Panc1 (cell line): ENCODE measurements at regions not wholly inside any gene's neighbourhood (a gene's known extent, or its start where the extent isn't known, plus 50 kb on each side); places are given as distances from the start of the nearest gene placed in this dataset.

Experiments
- ATAC-seq: fragments of 200-7000 bp; cut with Tn5 transposase; 2 replicates; pipeline ENCODE4 v1.9.1; 2020; ENCODE audit warnings: mild to moderate bottlenecking, moderate library complexity
- BruUV-seq: library from RNA; stranded (reverse); fragments of 400-500 nt; replicated peaks from 2 replicates; lab custom pipeline; 2021; lab: Mats Ljungman, UMichigan
- CTCF ChIA-PET: fragments of 300-600 bp; sonication (Branson Sonifier 250); formaldehyde crosslinking; loops from one replicate; lab custom pipeline; 2022; ENCODE audit warnings: antibody characterized with exemption; lab: Charles Lee
- POLR2A ChIA-PET: fragments of 300-600 bp; sonication (Branson Sonifier 250); formaldehyde crosslinking; loops from one replicate; lab custom pipeline; 2022; ENCODE audit warnings: antibody characterized with exemption; lab: Charles Lee
- DNase-seq: peaks from one replicate; pipeline ENCODE4 v3.0.0-alpha.2; 2010; ENCODE audit warnings: low read depth, low spot score
- H3K27ac ChIP-seq: 2 replicates; pipeline ENCODE4 v1.5.1; 2011; ENCODE audit warnings: mild to moderate bottlenecking, low read length, inconsistent platforms
- H3K27me3 ChIP-seq: fragments of 200-500 bp; sonication (Bioruptor generic); 2 replicates; pipeline ENCODE4 v1.6.0; 2014; ENCODE audit warnings: low read length, inconsistent platforms; ENCODE audit not compliant: control insufficient read depth, insufficient read depth
- H3K36me3 ChIP-seq: fragments of 200-500 bp; sonication (Bioruptor generic); 2 replicates; pipeline ENCODE4 v1.5.1; 2014; ENCODE audit warnings: inconsistent platforms, mild to moderate bottlenecking, low read length, moderate library complexity; ENCODE audit not compliant: control insufficient read depth, insufficient read depth
- H3K4me1 ChIP-seq: 2 replicates; pipeline ENCODE4 v1.5.1; 2011; ENCODE audit warnings: inconsistent platforms, mild to moderate bottlenecking, low read length, moderate library complexity; ENCODE audit not compliant: control insufficient read depth, insufficient read depth
- H3K4me3 ChIP-seq, 2 experiments: 2 replicates each; pipeline ENCODE4 v1.5.1; 2011 to 2012; ENCODE audit warnings: low read depth in 2 of 2, low read length in 2 of 2, mild to moderate bottlenecking in 2 of 2, inconsistent platforms in 1 of 2, moderate library complexity in 1 of 2
- H3K9me3 ChIP-seq: fragments of 200-500 bp; sonication (Bioruptor generic); 2 replicates; pipeline ENCODE4 v1.5.1; 2014; ENCODE audit warnings: low read depth, mild to moderate bottlenecking, inconsistent platforms, low read length, moderate library complexity; ENCODE audit not compliant: control insufficient read depth, insufficient read depth
- CTCF ChIP-seq: fragments of 450-650 bp; IDR thresholded peaks from 2 replicates; pipeline ENCODE4 v1.5.1; 2017; ENCODE audit warnings: mild to moderate bottlenecking
- POLR2AphosphoS5 ChIP-seq: IDR thresholded peaks from 2 replicates; pipeline ENCODE4 v1.6.1; 2012; ENCODE audit warnings: mild to moderate bottlenecking, low read depth, low read length, moderate library complexity
- REST ChIP-seq, 2 experiments: IDR thresholded peaks; 2 replicates each; pipeline ENCODE4 v1.6.1; 2011 to 2012; ENCODE audit warnings: low read depth in 2 of 2, control low read depth in 1 of 2, low read length in 1 of 2, mild to moderate bottlenecking in 1 of 2, moderate library complexity in 1 of 2; ENCODE audit not compliant: insufficient read depth in 1 of 2
- SIN3A ChIP-seq: IDR thresholded peaks from 2 replicates; pipeline ENCODE4 v1.6.1; 2012; ENCODE audit warnings: low read depth, mild to moderate bottlenecking, low read length, moderate library complexity, borderline replicate concordance; ENCODE audit not compliant: insufficient read depth
- TCF7L2 ChIP-seq: IDR thresholded peaks from 2 replicates; pipeline ENCODE4 v1.6.1; 2011; ENCODE audit warnings: mild to moderate bottlenecking, low read depth, low read length, inconsistent platforms
- in situ Hi-C: cut with HindIII; loops from 2 replicates; pipeline ENCODE4 v1.10.0; 2016; ENCODE audit warnings: low sequenced_read_pairs, low pct_unique_long_range_greater_than_20kb
- intact Hi-C: fragments of 100-400 bp; cut with micrococcal nuclease; formaldehyde crosslinking; loops from one replicate; pipeline ENCODE4 v1.10.0; 2022; ENCODE audit not compliant: unreplicated experiment

- no peaks in the 10 kb centered on the region for H3K9me3 ChIP-seq
- H3K4me1 ChIP-seq, result no peaks in the 10 kb centered on the region
- no peak for ATAC-seq
- no peak for TF ChIP-seq TCF7L2
- no peak for TF ChIP-seq POLR2AphosphoS5
- no peak for TF ChIP-seq REST (IDR thresholded peaks at IDR 0.05; ENCODE audit: insufficient read depth in 1 of 2, low read depth in 2 of 2, low read length in 1 of 2)
- no peak for TF ChIP-seq SIN3A
- TF ChIP-seq CTCF, result no peak
- H3K4me3 ChIP-seq, result no peak overlapping the region
- no peak overlapping the region for H3K27ac ChIP-seq
- ChIA-PET POLR2A (no interaction called here), CTCF (no interaction called here)
- in situ Hi-C loops (no loop called here), intact Hi-C loops (no loop called here)
- DNase-seq, result no peak
- no peaks in the 10 kb centered on the region for H3K36me3 ChIP-seq
- BruUV-seq, result no TSS peak
- H3K27me3 ChIP-seq, result no peaks in the 10 kb centered on the region
Observed at GRCh38 chr6:18577491-18577890, 190.3 kb downstream of the RNF144B start.

- H3K4me1 ChIP-seq, result no peaks in the 10 kb centered on the region
- POLR2A ChIA-PET, result no interaction called here
- in situ Hi-C loops (no loop called here), intact Hi-C loops (no loop called here)
- no peak for TF ChIP-seq TCF7L2
- TF ChIP-seq REST (IDR thresholded peaks at IDR 0.05; ENCODE audit: insufficient read depth in 1 of 2, low read depth in 2 of 2, low read length in 1 of 2), result no peak
- no peak for TF ChIP-seq POLR2AphosphoS5
- no peak for TF ChIP-seq SIN3A
- TF ChIP-seq CTCF, result no peak
- no peaks in the 10 kb centered on the region for H3K36me3 ChIP-seq
- H3K9me3 ChIP-seq, result no peaks in the 10 kb centered on the region
- BruUV-seq, result no TSS peak
- no peaks in the 10 kb centered on the region for H3K27me3 ChIP-seq
- no peak overlapping the region for H3K4me3 ChIP-seq
- ATAC-seq, result no peak
- no peak for DNase-seq
- no peak overlapping the region for H3K27ac ChIP-seq
- CTCF ChIA-PET, result no interaction called here
Observed at GRCh38 chr6:18579166-18579565, 192.0 kb downstream of the RNF144B start.
